ENCODE measurements at regions not wholly inside any gene's neighbourhood (a gene's known extent, or its start where the extent isn't known, plus 50 kb on each side); places are given as distances from the start of the nearest gene placed in this dataset.

- no peak for DNase-seq (ENCODE audit: low read depth)
- no peak for TF ChIP-seq CTCF (IDR thresholded peaks at IDR 0.05; ENCODE audit: control insufficient read depth, insufficient read depth, low read depth, low read length, missing control alignments)
- H3K4me3 ChIP-seq (ENCODE audit: control insufficient read depth, low read depth, low read length) = no peak overlapping the region
Measured at GRCh38 chr3:159246385-159246784, 444.5 kb downstream of the MFSD1 start.

- no peak for DNase-seq (ENCODE audit: low read depth)
- TF ChIP-seq CTCF (IDR thresholded peaks at IDR 0.05; ENCODE audit: control insufficient read depth, insufficient read depth, low read depth, low read length, missing control alignments) = no peak
- H3K4me3 ChIP-seq (ENCODE audit: control insufficient read depth, low read depth, low read length) = no peak overlapping the region
Measured at GRCh38 chr3:159249472-159250174, 447.8 kb downstream of the MFSD1 start.

- no peak for TF ChIP-seq CTCF (IDR thresholded peaks at IDR 0.05; ENCODE audit: control insufficient read depth, insufficient read depth, low read depth, low read length, missing control alignments)
- H3K4me3 ChIP-seq (ENCODE audit: control insufficient read depth, low read depth, low read length) = no peak overlapping the region
- no peak for DNase-seq (ENCODE audit: low read depth)
Measured at GRCh38 chr3:159250961-159251360, 449.1 kb downstream of the MFSD1 start.

- no peak overlapping the region for H3K4me3 ChIP-seq (ENCODE audit: control insufficient read depth, low read depth, low read length)
- peak; percentile 65 for DNase-seq (ENCODE audit: low read depth)
- no peak for TF ChIP-seq CTCF (IDR thresholded peaks at IDR 0.05; ENCODE audit: control insufficient read depth, insufficient read depth, low read depth, low read length, missing control alignments)
Measured at GRCh38 chr3:159252274-159252673, 450.4 kb downstream of the MFSD1 start.

GRCh38 chr3:159252772-159253384 is 451.0 kb downstream of the MFSD1 start:
- DNase-seq (ENCODE audit: low read depth) = peak; percentile 55
- TF ChIP-seq CTCF (IDR thresholded peaks at IDR 0.05; ENCODE audit: control insufficient read depth, insufficient read depth, low read depth, low read length, missing control alignments) = peak; percentile 71

GRCh38 chr3:159253860-159254259 is 452.0 kb downstream of the MFSD1 start:
- TF ChIP-seq CTCF (IDR thresholded peaks at IDR 0.05; ENCODE audit: control insufficient read depth, insufficient read depth, low read depth, low read length, missing control alignments) = no peak
- no peak for DNase-seq (ENCODE audit: low read depth)
- no peak overlapping the region for H3K4me3 ChIP-seq (ENCODE audit: control insufficient read depth, low read depth, low read length)

More at GRCh38 chr3:159252772-159253384, 451.0 kb downstream of the MFSD1 start:
- H3K4me3 ChIP-seq (ENCODE audit: control insufficient read depth, low read depth, low read length) = no peak overlapping the region
